ENCODE measurements at regions not wholly inside any gene's neighbourhood (a gene's known extent, or its start where the extent isn't known, plus 50 kb on each side); places are given as distances from the start of the nearest gene placed in this dataset.

DNA sequence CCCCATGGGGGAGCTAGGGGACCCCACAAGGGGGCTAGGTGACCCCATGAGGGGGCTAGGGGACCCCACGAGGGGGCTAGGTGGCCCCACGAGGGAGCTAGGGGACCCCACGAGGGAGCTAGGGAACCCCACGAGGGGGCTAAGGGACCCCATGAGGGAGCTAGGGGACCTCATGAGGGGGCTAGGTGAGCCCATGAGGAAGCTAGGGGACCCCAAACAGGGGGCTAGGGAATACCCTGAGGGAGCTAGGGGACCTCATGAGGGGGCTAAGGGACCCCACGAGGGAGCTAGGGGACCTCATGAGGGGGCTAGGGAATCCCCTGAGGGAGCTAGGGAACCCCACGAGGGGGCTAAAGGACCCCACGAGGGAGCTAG lies 50.5 kb upstream of the DMRTB1 start:
- Histone ChIP-seq H3K36me3 (ENCODE audit: control insufficient read depth, insufficient read depth, low read length) (no peaks in the 10 kb centered on the region), H3K4me3 (ENCODE audit: low read depth, low read length) (no peak overlapping the region), H3K9me3 (ENCODE audit: control insufficient read depth, low read length) (no peaks in the 10 kb centered on the region), H3K79me2 (no peaks in the 10 kb centered on the region), H3K27ac (no peak overlapping the region), H2AFZ (no peak overlapping the region), H3K4me2 (ENCODE audit: low read length) (no peak overlapping the region), H3K27me3 (ENCODE audit: control insufficient read depth, insufficient read depth, low read length) (no peaks in the 10 kb centered on the region), H3K4me1 (no peaks in the 10 kb centered on the region), H3K9ac (no peak overlapping the region)
- no peak for TF ChIP-seq CTCF (IDR thresholded peaks at IDR 0.05)

DNA sequence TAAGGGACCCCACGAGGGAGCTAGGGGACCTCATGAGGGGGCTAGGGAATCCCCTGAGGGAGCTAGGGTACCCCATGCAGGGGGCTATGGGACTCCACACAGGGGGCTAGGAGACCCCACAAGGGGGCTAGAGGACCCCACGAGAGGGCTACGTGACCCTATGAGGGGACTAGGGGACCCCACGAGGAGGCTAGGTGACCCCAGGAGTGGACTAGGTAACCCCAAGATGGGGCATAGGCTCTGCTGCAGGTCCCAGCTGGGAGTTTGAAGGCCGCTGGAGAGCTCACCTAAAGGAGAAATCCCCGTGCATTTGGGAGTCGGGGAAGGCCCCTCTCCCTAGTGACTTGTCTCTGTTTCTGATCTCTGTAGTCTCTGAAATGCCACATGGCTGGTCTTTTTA lies 50.0 kb upstream of the DMRTB1 start:
- Histone ChIP-seq H2AFZ (no peak overlapping the region), H3K4me1 (no peaks in the 10 kb centered on the region), H3K4me3 (ENCODE audit: low read depth, low read length) (no peak overlapping the region), H3K27me3 (ENCODE audit: control insufficient read depth, insufficient read depth, low read length) (no peaks in the 10 kb centered on the region), H3K9me3 (ENCODE audit: control insufficient read depth, low read length) (no peaks in the 10 kb centered on the region), H3K9ac (no peak overlapping the region), H3K27ac (no peak overlapping the region), H3K36me3 (ENCODE audit: control insufficient read depth, insufficient read depth, low read length) (no peaks in the 10 kb centered on the region), H3K79me2 (no peaks in the 10 kb centered on the region), H3K4me2 (ENCODE audit: low read length) (no peak overlapping the region)
- TF ChIP-seq CTCF (IDR thresholded peaks at IDR 0.05): no peak

Data from parathyroid adenoma (tissue), 2 donors.